Suprapubic skin (tissue), 4 donors: ENCODE measurements at regions not wholly inside any gene's neighbourhood (a gene's known extent, or its start where the extent isn't known, plus 50 kb on each side); places are given as distances from the start of the nearest gene placed in this dataset.

Experiments used
- DNase-seq, 2 donors: peaks; one replicate each; pipeline ENCODE4 v3.0.0-alpha.2; 2019; ENCODE audit warnings: low spot score in 2 of 2
- H3K27ac ChIP-seq: fragments of 200-600 bp; sonication (generic); one replicate; pipeline ENCODE4 v1.5.1; 2019
- H3K27me3 ChIP-seq: fragments of 200-600 bp; sonication (generic); one replicate; pipeline ENCODE4 v1.5.1; 2019
- H3K36me3 ChIP-seq: fragments of 200-600 bp; sonication (generic); one replicate; pipeline ENCODE4 v1.5.1; 2019
- H3K4me1 ChIP-seq: fragments of 200-600 bp; sonication (generic); one replicate; pipeline ENCODE4 v1.5.1; 2019
- H3K4me3 ChIP-seq: fragments of 200-600 bp; sonication (generic); one replicate; pipeline ENCODE4 v1.5.1; 2019; ENCODE audit warnings: mild to moderate bottlenecking
- H3K9me3 ChIP-seq: fragments of 200-600 bp; sonication (generic); one replicate; pipeline ENCODE4 v1.5.1; 2019
- EP300 ChIP-seq: sonication (generic); formaldehyde crosslinking; IDR thresholded peaks from one replicate; pipeline ENCODE4 v1.6.1; 2017; ENCODE audit warnings: antibody characterized with exemption
- POLR2A ChIP-seq, 2 donors: fragments of 450-650 bp; IDR thresholded peaks; one replicate each; pipeline ENCODE4 v1.6.1; 2017; ENCODE audit warnings: antibody characterized with exemption in 2 of 2, mild to moderate bottlenecking in 2 of 2, moderate library complexity in 2 of 2
- POLR2AphosphoS5 ChIP-seq, 3 donors: sonication (generic); formaldehyde crosslinking; IDR thresholded peaks; one replicate each; pipeline ENCODE4 v1.6.1; 2017; ENCODE audit warnings: antibody characterized with exemption in 3 of 3
- WGBS: methylation state at CpG from one replicate; pipeline ENCODE4 v1.1.5; 2018; 5-methylcytosine and 5-hydroxymethylcytosine counted together
- TF ChIP-seq, protein P1 (sequence below), 2 donors: fragments of 200-600 bp in 1 of 2; fragments of 450-650 bp in 1 of 2; sonication (generic) in 1 of 2; IDR thresholded peaks; one replicate each; pipeline ENCODE4 v1.5.1; 2016 to 2019; ENCODE audit warnings: antibody characterized with exemption in 2 of 2, mild to moderate bottlenecking in 1 of 2, moderate library complexity in 1 of 2

DNA sequence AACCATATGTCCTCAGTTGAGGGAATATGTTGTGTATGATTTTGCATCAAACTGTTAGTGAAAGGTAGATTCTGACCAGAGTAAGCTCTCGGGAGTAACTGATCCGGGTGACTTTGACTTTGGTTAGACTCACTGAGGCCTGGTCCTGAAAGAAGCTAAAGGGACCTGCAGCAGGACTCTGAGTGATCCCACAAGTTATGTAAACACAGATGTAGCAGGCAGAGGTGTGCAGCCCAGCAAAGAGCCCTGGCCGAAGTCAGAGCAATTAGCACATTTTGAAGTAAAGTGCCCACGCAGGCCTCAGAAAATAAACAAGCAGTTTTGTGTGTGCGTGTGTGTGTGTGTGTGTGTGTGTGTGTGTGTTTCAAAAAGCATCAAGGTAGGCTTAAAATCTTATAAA lies 245.6 kb upstream of the FERD3L start:
- Histone ChIP-seq H3K27me3 (no peaks in the 10 kb centered on the region), H3K4me1 (no peaks in the 10 kb centered on the region), H3K4me3 (no peak overlapping the region), H3K36me3 (no peaks in the 10 kb centered on the region), H3K27ac (no peak overlapping the region), H3K9me3 (no peaks in the 10 kb centered on the region)
- 66% methylated on average over 5 of the region's 5 CpGs for whole genome bisulfite sequencing
- no peak for TF ChIP-seq EP300
- TF ChIP-seq POLR2AphosphoS5 (IDR thresholded peaks at IDR 0.05): no peak
- TF ChIP-seq, protein P1, sequence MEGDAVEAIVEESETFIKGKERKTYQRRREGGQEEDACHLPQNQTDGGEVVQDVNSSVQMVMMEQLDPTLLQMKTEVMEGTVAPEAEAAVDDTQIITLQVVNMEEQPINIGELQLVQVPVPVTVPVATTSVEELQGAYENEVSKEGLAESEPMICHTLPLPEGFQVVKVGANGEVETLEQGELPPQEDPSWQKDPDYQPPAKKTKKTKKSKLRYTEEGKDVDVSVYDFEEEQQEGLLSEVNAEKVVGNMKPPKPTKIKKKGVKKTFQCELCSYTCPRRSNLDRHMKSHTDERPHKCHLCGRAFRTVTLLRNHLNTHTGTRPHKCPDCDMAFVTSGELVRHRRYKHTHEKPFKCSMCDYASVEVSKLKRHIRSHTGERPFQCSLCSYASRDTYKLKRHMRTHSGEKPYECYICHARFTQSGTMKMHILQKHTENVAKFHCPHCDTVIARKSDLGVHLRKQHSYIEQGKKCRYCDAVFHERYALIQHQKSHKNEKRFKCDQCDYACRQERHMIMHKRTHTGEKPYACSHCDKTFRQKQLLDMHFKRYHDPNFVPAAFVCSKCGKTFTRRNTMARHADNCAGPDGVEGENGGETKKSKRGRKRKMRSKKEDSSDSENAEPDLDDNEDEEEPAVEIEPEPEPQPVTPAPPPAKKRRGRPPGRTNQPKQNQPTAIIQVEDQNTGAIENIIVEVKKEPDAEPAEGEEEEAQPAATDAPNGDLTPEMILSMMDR (IDR thresholded peaks at IDR 0.05): no peak
- no peak for TF ChIP-seq POLR2A (IDR thresholded peaks at IDR 0.05)
- DNase-seq: no peak

DNA sequence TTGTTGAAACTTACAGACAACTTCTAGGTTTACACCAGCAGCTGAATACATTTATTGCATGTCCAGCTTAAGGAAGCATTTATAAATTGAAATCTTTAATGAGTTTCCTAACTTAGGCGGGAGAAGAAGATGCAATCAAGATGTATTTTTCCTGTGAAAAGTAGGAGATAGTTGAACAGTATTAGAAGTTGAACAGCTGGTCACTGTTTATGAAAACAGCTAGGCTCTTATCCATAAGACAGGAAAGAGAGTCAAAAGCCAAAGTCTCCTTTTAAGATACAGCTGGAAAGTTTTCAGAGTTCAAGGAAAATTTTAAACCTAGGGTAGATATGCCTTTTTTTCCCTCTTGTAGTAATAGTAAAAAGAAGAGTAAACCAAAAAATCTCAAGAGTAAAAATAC lies 236.1 kb upstream of the FERD3L start:
- Histone ChIP-seq H3K4me1 (no peaks in the 10 kb centered on the region), H3K27ac (no peak overlapping the region), H3K36me3 (no peaks in the 10 kb centered on the region), H3K4me3 (no peak overlapping the region), H3K9me3 (no peaks in the 10 kb centered on the region), H3K27me3 (no peaks in the 10 kb centered on the region)
- TF ChIP-seq EP300: no peak
- TF ChIP-seq, protein P1 (IDR thresholded peaks at IDR 0.05): no peak
- no peak for TF ChIP-seq POLR2A (IDR thresholded peaks at IDR 0.05)
- TF ChIP-seq POLR2AphosphoS5 (IDR thresholded peaks at IDR 0.05): no peak
- DNase-seq: no peak
- WGBS: 77% methylated on average over 1 of the region's 1 CpG

DNA sequence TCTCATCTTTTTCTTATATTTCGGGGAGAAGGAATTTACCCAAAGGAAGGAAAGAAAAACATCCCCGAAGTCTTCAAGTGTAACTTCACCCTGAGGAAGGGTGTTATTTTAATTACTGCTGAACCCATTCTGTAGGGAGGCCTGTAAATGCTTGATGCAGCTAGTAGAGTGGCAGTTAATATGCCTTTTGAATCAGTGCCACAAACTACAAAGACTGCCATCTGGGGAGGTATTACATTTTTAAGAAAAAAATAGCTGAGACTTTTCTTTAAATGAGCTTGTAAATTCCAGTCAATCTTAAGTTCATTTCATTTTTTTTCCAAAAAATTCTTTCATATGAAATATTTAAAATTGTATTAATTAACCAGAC lies 233.1 kb upstream of the FERD3L start:
- TF ChIP-seq POLR2A (IDR thresholded peaks at IDR 0.05) (no peak), EP300 (no peak), POLR2AphosphoS5 (IDR thresholded peaks at IDR 0.05) (no peak)
- TF ChIP-seq, protein P1 (IDR thresholded peaks at IDR 0.05): no peak
- H3K4me1 ChIP-seq: no peaks in the 10 kb centered on the region
- WGBS: 41% methylated on average over 2 of the region's 2 CpGs

DNA sequence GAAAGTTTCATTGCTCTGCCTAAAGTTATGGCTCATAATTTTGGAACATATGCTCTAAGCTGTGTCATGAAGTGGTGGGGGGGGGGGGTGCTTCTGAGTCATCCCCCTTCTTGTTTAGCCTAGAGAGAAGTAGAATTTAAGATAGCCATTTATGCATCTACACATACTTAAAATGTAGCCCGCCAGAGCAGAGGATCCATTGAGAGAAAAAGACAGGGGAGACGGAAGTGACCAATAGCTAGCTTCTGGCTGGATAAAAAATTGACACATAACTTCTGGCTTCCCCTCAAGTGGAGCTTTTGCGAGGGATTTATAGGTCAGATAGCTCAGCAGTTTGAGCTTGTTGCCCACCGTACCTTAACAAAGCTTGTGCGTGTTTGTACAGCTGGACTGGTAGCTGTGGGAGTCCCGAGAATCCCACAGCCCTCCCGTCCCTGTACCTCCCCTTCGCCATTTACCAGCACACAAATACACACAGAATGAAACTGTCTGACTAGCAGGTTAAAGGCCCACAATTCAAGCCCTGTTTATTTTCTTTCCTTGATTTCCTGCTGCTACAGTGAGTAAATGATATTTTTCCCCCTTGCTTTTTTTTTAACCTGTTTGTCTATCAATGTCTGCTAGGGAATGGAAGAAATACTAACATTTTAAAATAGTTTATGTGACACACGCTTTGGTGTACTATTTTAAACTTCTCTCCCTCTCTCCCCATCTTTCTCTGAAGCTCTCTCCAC lies 232.6 kb upstream of the FERD3L start:
- H3K27me3 ChIP-seq: no peaks in the 10 kb centered on the region
- WGBS: 86% methylated on average over 9 of the region's 9 CpGs

More for the DNA sequence above, 233.1 kb upstream of the FERD3L start:
- Histone ChIP-seq H3K27me3 (no peaks in the 10 kb centered on the region), H3K4me3 (no peak overlapping the region), H3K36me3 (no peaks in the 10 kb centered on the region), H3K9me3 (no peaks in the 10 kb centered on the region), H3K27ac (no peak overlapping the region)
- DNase-seq: no peak

DNA sequence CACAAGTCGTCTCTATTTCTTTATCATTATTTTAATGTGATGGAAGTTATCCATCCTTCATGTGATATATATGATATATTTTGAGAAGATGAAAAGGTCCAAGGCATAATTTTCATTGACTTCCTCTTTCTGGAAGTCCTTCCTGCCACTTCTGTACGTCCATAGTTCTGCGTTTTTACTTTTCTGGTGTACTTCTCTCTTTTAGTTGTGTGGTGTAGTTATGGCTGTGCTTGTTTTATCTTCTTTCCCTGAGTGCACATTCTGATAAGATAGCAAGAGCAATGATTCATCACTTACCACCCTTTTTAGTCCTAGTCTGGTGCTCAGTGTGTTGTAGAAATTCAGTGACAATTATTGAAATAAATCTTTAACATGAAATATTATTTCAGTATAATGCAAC lies 231.3 kb upstream of the FERD3L start:
- no peak for TF ChIP-seq EP300
- no peak for TF ChIP-seq POLR2AphosphoS5 (IDR thresholded peaks at IDR 0.05)
- no peak for TF ChIP-seq POLR2A (IDR thresholded peaks at IDR 0.05)
- 66% methylated on average over 3 of the region's 3 CpGs for WGBS
- Histone ChIP-seq H3K36me3 (no peaks in the 10 kb centered on the region), H3K27ac (no peak overlapping the region), H3K4me1 (no peaks in the 10 kb centered on the region), H3K4me3 (no peak overlapping the region), H3K9me3 (no peaks in the 10 kb centered on the region), H3K27me3 (no peaks in the 10 kb centered on the region)
- DNase-seq: no peak

More for the DNA sequence above, 232.6 kb upstream of the FERD3L start:
- DNase-seq: no peak
- Histone ChIP-seq H3K9me3 (no peaks in the 10 kb centered on the region), H3K27ac (no peak overlapping the region), H3K4me1 (no peaks in the 10 kb centered on the region), H3K36me3 (no peaks in the 10 kb centered on the region), H3K4me3 (no peak overlapping the region)
- TF ChIP-seq POLR2A (IDR thresholded peaks at IDR 0.05) (no peak), EP300 (no peak), POLR2AphosphoS5 (IDR thresholded peaks at IDR 0.05) (no peak)
- TF ChIP-seq, protein P1 (IDR thresholded peaks at IDR 0.05): no peak
